Ishikawa (cell line): ENCODE measurements at regions not wholly inside any gene's neighbourhood (a gene's known extent, or its start where the extent isn't known, plus 50 kb on each side); places are given as distances from the start of the nearest gene placed in this dataset.

Experiments used
- CEBPB ChIP-seq: IDR thresholded peaks from 2 replicates; pipeline ENCODE4 v1.6.1; 2012
- EGR1 ChIP-seq: IDR thresholded peaks from 2 replicates; pipeline ENCODE4 v1.6.1; 2012
- EP300 ChIP-seq: IDR thresholded peaks from 2 replicates; pipeline ENCODE4 v1.6.1; 2012; ENCODE audit warnings: borderline replicate concordance
- FOXM1 ChIP-seq: IDR thresholded peaks from 2 replicates; pipeline ENCODE4 v1.6.1; 2012; ENCODE audit warnings: low read depth, borderline replicate concordance
- NFIC ChIP-seq: IDR thresholded peaks from 2 replicates; pipeline ENCODE4 v1.6.1; 2012
- RAD21 ChIP-seq: IDR thresholded peaks from 2 replicates; pipeline ENCODE4 v1.6.1; 2012; ENCODE audit warnings: low read depth
- TAF1 ChIP-seq: IDR thresholded peaks from 2 replicates; pipeline ENCODE4 v1.6.1; 2012; ENCODE audit warnings: low read depth, mild to moderate bottlenecking
- TCF12 ChIP-seq: IDR thresholded peaks from 2 replicates; pipeline ENCODE4 v1.6.1; 2012; ENCODE audit warnings: low read depth
- YY1 ChIP-seq: IDR thresholded peaks from 2 replicates; pipeline ENCODE4 v1.6.1; 2012; ENCODE audit warnings: low read depth
- TF ChIP-seq, protein P1 (sequence below): IDR thresholded peaks from 2 replicates; pipeline ENCODE4 v1.6.1; 2012
- TF ChIP-seq, protein P2 (sequence below): IDR thresholded peaks from 2 replicates; pipeline ENCODE4 v1.6.1; 2012; ENCODE audit warnings: low read depth, mild to moderate bottlenecking

DNA sequence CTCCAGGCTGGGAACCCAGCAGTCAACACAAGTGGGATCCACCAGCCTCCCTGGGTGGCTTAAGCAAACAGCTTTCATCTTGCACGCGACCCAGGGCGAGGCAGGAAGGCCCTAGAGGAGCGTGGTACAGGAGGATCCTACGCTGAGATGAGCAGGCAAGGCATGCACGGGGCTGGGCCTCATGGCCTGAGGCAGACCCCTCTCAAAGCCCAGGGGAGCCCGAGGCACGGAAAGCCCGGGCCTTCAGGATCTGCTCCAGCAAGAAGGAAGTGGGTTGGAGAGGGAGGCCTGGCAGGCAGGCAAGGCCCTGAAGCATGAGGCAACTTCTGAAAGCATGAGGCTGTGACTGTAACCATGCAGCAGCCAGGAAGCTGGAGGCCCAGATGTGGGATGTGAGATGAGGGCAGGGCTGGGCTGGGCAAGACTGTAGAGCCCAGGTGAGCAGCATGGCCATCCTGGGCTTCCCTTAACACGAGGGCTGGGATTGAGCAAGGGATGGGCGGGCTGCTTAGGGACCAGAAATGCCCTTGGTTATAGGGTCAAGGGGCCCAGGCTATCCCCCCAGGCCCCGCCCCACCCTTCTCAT is 338.7 kb downstream of the C16orf95 start:
- TF ChIP-seq RAD21 = no peak
- TF ChIP-seq EP300 = no peak
- TF ChIP-seq TCF12 = no peak
- TF ChIP-seq TAF1 = no peak
- TF ChIP-seq NFIC = no peak
- TF ChIP-seq YY1 = no peak
- TF ChIP-seq CEBPB = no peak
- TF ChIP-seq EGR1 = no peak
- TF ChIP-seq, protein P1, sequence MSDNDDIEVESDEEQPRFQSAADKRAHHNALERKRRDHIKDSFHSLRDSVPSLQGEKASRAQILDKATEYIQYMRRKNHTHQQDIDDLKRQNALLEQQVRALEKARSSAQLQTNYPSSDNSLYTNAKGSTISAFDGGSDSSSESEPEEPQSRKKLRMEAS = no peak
- TF ChIP-seq, protein P2, sequence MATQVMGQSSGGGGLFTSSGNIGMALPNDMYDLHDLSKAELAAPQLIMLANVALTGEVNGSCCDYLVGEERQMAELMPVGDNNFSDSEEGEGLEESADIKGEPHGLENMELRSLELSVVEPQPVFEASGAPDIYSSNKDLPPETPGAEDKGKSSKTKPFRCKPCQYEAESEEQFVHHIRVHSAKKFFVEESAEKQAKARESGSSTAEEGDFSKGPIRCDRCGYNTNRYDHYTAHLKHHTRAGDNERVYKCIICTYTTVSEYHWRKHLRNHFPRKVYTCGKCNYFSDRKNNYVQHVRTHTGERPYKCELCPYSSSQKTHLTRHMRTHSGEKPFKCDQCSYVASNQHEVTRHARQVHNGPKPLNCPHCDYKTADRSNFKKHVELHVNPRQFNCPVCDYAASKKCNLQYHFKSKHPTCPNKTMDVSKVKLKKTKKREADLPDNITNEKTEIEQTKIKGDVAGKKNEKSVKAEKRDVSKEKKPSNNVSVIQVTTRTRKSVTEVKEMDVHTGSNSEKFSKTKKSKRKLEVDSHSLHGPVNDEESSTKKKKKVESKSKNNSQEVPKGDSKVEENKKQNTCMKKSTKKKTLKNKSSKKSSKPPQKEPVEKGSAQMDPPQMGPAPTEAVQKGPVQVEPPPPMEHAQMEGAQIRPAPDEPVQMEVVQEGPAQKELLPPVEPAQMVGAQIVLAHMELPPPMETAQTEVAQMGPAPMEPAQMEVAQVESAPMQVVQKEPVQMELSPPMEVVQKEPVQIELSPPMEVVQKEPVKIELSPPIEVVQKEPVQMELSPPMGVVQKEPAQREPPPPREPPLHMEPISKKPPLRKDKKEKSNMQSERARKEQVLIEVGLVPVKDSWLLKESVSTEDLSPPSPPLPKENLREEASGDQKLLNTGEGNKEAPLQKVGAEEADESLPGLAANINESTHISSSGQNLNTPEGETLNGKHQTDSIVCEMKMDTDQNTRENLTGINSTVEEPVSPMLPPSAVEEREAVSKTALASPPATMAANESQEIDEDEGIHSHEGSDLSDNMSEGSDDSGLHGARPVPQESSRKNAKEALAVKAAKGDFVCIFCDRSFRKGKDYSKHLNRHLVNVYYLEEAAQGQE = no peak
- no peak for TF ChIP-seq FOXM1
